ENCODE measurements at regions not wholly inside any gene's neighbourhood (a gene's known extent, or its start where the extent isn't known, plus 50 kb on each side); places are given as distances from the start of the nearest gene placed in this dataset.

DNA sequence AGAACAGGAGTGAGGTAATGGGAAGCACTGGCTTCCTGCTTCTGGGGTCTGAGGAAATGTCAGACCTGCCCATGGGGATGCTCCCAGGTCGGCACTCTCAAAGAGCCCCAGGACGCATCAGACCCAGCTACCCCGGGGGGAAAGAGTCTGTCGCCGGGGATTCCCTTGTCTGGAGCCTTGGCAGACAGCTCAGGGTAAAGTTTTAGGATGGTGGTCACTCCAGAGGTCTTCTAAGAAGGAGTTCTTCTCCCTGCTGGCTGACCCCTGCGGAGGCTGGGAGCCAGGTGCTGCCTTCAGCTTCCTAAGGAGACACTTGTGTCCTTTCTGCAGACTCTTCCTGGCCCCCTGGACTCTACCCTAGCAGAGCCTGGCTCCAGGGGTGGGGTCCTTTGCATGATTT, 61.9 kb upstream of the PSEN2 start:
- TF ChIP-seq, protein P1, sequence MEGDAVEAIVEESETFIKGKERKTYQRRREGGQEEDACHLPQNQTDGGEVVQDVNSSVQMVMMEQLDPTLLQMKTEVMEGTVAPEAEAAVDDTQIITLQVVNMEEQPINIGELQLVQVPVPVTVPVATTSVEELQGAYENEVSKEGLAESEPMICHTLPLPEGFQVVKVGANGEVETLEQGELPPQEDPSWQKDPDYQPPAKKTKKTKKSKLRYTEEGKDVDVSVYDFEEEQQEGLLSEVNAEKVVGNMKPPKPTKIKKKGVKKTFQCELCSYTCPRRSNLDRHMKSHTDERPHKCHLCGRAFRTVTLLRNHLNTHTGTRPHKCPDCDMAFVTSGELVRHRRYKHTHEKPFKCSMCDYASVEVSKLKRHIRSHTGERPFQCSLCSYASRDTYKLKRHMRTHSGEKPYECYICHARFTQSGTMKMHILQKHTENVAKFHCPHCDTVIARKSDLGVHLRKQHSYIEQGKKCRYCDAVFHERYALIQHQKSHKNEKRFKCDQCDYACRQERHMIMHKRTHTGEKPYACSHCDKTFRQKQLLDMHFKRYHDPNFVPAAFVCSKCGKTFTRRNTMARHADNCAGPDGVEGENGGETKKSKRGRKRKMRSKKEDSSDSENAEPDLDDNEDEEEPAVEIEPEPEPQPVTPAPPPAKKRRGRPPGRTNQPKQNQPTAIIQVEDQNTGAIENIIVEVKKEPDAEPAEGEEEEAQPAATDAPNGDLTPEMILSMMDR (conservative IDR thresholded peaks at IDR 0.05; ENCODE audit: low read depth, low read length): no peak
- no peak for TF ChIP-seq POLR2A (IDR thresholded peaks at IDR 0.05; ENCODE audit: low read depth, low read length)
- TF ChIP-seq RFX5 (IDR thresholded peaks at IDR 0.05; ENCODE audit: low read depth, low read length): no peak
- no peak for TF ChIP-seq CHD1 (IDR thresholded peaks at IDR 0.05; ENCODE audit: low read depth, low read length)
- TF ChIP-seq MXI1 (IDR thresholded peaks at IDR 0.05; ENCODE audit: borderline replicate concordance, low read depth, low read length): no peak
- no peak for TF ChIP-seq BHLHE40 (IDR thresholded peaks at IDR 0.05; ENCODE audit: low read depth, low read length)
- no peak for TF ChIP-seq RAD21 (IDR thresholded peaks at IDR 0.05; ENCODE audit: low read length)
- TF ChIP-seq NFE2L2 (IDR thresholded peaks at IDR 0.05; ENCODE audit: low read depth, low read length): no peak
- TF ChIP-seq, protein P2, sequence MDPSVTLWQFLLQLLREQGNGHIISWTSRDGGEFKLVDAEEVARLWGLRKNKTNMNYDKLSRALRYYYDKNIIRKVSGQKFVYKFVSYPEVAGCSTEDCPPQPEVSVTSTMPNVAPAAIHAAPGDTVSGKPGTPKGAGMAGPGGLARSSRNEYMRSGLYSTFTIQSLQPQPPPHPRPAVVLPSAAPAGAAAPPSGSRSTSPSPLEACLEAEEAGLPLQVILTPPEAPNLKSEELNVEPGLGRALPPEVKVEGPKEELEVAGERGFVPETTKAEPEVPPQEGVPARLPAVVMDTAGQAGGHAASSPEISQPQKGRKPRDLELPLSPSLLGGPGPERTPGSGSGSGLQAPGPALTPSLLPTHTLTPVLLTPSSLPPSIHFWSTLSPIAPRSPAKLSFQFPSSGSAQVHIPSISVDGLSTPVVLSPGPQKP (IDR thresholded peaks at IDR 0.05; ENCODE audit: borderline replicate concordance, low read depth, low read length): no peak
- TF ChIP-seq RCOR1 (IDR thresholded peaks at IDR 0.05; ENCODE audit: insufficient replicate concordance, low read length): no peak
- TF ChIP-seq MAZ (IDR thresholded peaks at IDR 0.05; ENCODE audit: borderline replicate concordance, low read depth, low read length): no peak
- TF ChIP-seq SMC3 (IDR thresholded peaks at IDR 0.05; ENCODE audit: low read depth, low read length): no peak

Data from IMR-90 (cell line).